WTC11 (cell line): ENCODE measurements at regions not wholly inside any gene's neighbourhood (a gene's known extent, or its start where the extent isn't known, plus 50 kb on each side); places are given as distances from the start of the nearest gene placed in this dataset.

Source experiments
- ATAC-seq: fragments of 200-7000 bp; cut with Tn5 transposase; 2 replicates; pipeline ENCODE4 v1.10.0; 2021; ENCODE audit warnings: mild to moderate bottlenecking, moderate library complexity
- CTCF ChIA-PET: fragments of 300-600 bp; sonication (Branson Sonifier 250); formaldehyde crosslinking; loops from one replicate; lab custom pipeline; 2021; ENCODE audit warnings: antibody characterized with exemption; lab: Charles Lee
- POLR2A ChIA-PET: fragments of 350-600 bp; sonication (Branson Sonifier 250); formaldehyde crosslinking; loops from one replicate; lab custom pipeline; 2021; ENCODE audit warnings: antibody characterized with exemption; lab: Charles Lee
- DNase-seq: peaks from one replicate; pipeline ENCODE4 v3.0.0; 2021; ENCODE audit warnings: low spot score
- H3K27ac Mint-ChIP-seq: 2 replicates; pipeline ENCODE4 v1.8.0; 2021; ENCODE audit warnings: mixed read lengths
- H3K27me3 Mint-ChIP-seq: 2 replicates; pipeline ENCODE4 v1.8.0; 2021; ENCODE audit warnings: low read depth, mild to moderate bottlenecking, moderate library complexity, mixed read lengths
- H3K36me3 Mint-ChIP-seq: 2 replicates; pipeline ENCODE4 v1.8.0; 2021; ENCODE audit warnings: mixed read lengths
- H3K4me1 Mint-ChIP-seq: 2 replicates; pipeline ENCODE4 v1.8.0; 2022; ENCODE audit warnings: mixed read lengths
- H3K4me3 Mint-ChIP-seq: 2 replicates; pipeline ENCODE4 v1.8.0; 2021; ENCODE audit warnings: mild to moderate bottlenecking, moderate library complexity, mixed read lengths
- H3K9me3 Mint-ChIP-seq: 2 replicates; pipeline ENCODE4 v1.8.0; 2021; ENCODE audit warnings: mixed read lengths
- AFF4 ChIP-seq: sonication (generic); formaldehyde crosslinking; IDR thresholded peaks from 2 replicates; pipeline ENCODE4 v1.8.1; 2023; ENCODE audit warnings: mild to moderate bottlenecking, missing genetic modification reagents, borderline replicate concordance
- AR ChIP-seq: fragments of 250-450 bp; sonication (Bioruptor Pico); IDR thresholded peaks from 2 replicates; pipeline ENCODE4 v1.9.0; 2021; ENCODE audit warnings: mild to moderate bottlenecking
- ATF6 ChIP-seq: sonication (generic); formaldehyde crosslinking; IDR thresholded peaks from 2 replicates; pipeline ENCODE4 v1.8.1; 2023; ENCODE audit warnings: mild to moderate bottlenecking, missing genetic modification reagents
- JUN ChIP-seq: sonication (generic); formaldehyde crosslinking; IDR thresholded peaks from 2 replicates; pipeline ENCODE4 v1.8.0; 2023; ENCODE audit warnings: mild to moderate bottlenecking, missing genetic modification reagents
- NFE2L1 ChIP-seq: sonication (generic); formaldehyde crosslinking; IDR thresholded peaks from 2 replicates; pipeline ENCODE4 v1.8.1; 2023; ENCODE audit warnings: missing genetic modification reagents
- PREB ChIP-seq: sonication (generic); formaldehyde crosslinking; IDR thresholded peaks from 2 replicates; pipeline ENCODE4 v1.8.1; 2022; ENCODE audit warnings: mild to moderate bottlenecking, missing genetic modification reagents, moderate library complexity, borderline replicate concordance
- RORB ChIP-seq: fragments of 250-450 bp; sonication (Bioruptor Pico); IDR thresholded peaks from 2 replicates; pipeline ENCODE4 v1.9.0; 2021; ENCODE audit warnings: mild to moderate bottlenecking
- SMAD3 ChIP-seq: sonication (generic); formaldehyde crosslinking; IDR thresholded peaks from 2 replicates; pipeline ENCODE4 v1.8.0; 2022; ENCODE audit warnings: missing genetic modification reagents, mild to moderate bottlenecking, borderline replicate concordance
- SOX15 ChIP-seq: fragments of 250-450 bp; sonication (Bioruptor Pico); IDR thresholded peaks from 2 replicates; pipeline ENCODE4 v1.9.0; 2021; ENCODE audit warnings: mild to moderate bottlenecking
- STAT6 ChIP-seq: sonication (generic); formaldehyde crosslinking; conservative IDR thresholded peaks from 2 replicates; pipeline ENCODE4 v1.8.1; 2023; ENCODE audit warnings: mild to moderate bottlenecking, low read depth, missing genetic modification reagents, moderate library complexity
- TCF7 ChIP-seq: sonication (generic); formaldehyde crosslinking; IDR thresholded peaks from 2 replicates; pipeline ENCODE4 v1.8.0; 2022; ENCODE audit warnings: mild to moderate bottlenecking, low read depth, missing genetic modification reagents, moderate library complexity
- TP53 ChIP-seq: sonication (generic); formaldehyde crosslinking; IDR thresholded peaks from 2 replicates; pipeline ENCODE4 v1.8.1; 2023; ENCODE audit warnings: mild to moderate bottlenecking, missing genetic modification reagents
- ZNF219 ChIP-seq: sonication (generic); formaldehyde crosslinking; IDR thresholded peaks from 2 replicates; pipeline ENCODE4 v1.8.0; 2023; ENCODE audit warnings: missing genetic modification reagents, mild to moderate bottlenecking, borderline replicate concordance
- ZNF263 ChIP-seq: sonication (generic); formaldehyde crosslinking; IDR thresholded peaks from 2 replicates; pipeline ENCODE4 v1.8.1; 2022; ENCODE audit warnings: low read depth, mild to moderate bottlenecking, moderate library complexity, missing genetic modification reagents

GRCh38 chr9:85223506-85224125 lies 518.1 kb downstream of the AGTPBP1 start (continued):
- no peak for TF ChIP-seq STAT6
- no peak for TF ChIP-seq PREB
- TF ChIP-seq SOX15: no peak
- TF ChIP-seq JUN (CRISPR knock-in tag): no peak
- TF ChIP-seq ATF6 (CRISPR knock-in tag): no peak
- no peak for TF ChIP-seq TP53 (CRISPR knock-in tag)
- no peak for TF ChIP-seq AFF4 (CRISPR knock-in tag)
- no peak for TF ChIP-seq TCF7 (CRISPR knock-in tag)

- ATAC-seq: no peak
- peaks cover 33% of the 10 kb centered on the region for H3K4me1 Mint-ChIP-seq
- TF ChIP-seq ZNF219 (CRISPR knock-in tag) (no peak), AR (CRISPR knock-in tag) (no peak), NFE2L1 (no peak), RORB (no peak), TCF7 (CRISPR knock-in tag) (no peak), SMAD3 (CRISPR knock-in tag) (no peak), ZNF263 (no peak)
- TF ChIP-seq, all 79 proteins: peak for 0
- POLR2A ChIA-PET: no interaction called here
- Mint-ChIP-seq H3K27me3 (no peaks in the 10 kb centered on the region; the same call in 1 of the 2 replicates), H3K4me3 (no peak overlapping the region), H3K9me3 (no peaks in the 10 kb centered on the region), H3K27ac (no peak overlapping the region), H3K36me3 (no peaks in the 10 kb centered on the region)
- CTCF ChIA-PET: no interaction called here
- DNase-seq: no peak
Observed at GRCh38 chr9:85216601-85217000, 525.2 kb downstream of the AGTPBP1 start.
